AG09309 (cell line): ENCODE measurements at regions not wholly inside any gene's neighbourhood (a gene's known extent, or its start where the extent isn't known, plus 50 kb on each side); places are given as distances from the start of the nearest gene placed in this dataset.
"Not testable (repeated sequence)": the region's sequence is repeated elsewhere in the genome, so short reads cannot be mapped to it uniquely, and the experiment has no call there.

Experiments used
- DNase-seq: peaks from one replicate; pipeline ENCODE4 v3.0.0-alpha.2; 2010; ENCODE audit warnings: low read depth
- H3K4me3 ChIP-seq: 2 replicates; pipeline ENCODE4 v1.5.1; 2011; ENCODE audit warnings: mild to moderate bottlenecking, low read depth, low read length, moderate library complexity; ENCODE audit not compliant: control insufficient read depth
- CTCF ChIP-seq: IDR thresholded peaks from 2 replicates; pipeline ENCODE4 v1.5.1; 2011; ENCODE audit warnings: mild to moderate bottlenecking, low read depth, low read length, inconsistent platforms; ENCODE audit not compliant: insufficient read depth, control insufficient read depth; ENCODE audit errors: missing control alignments

DNA sequence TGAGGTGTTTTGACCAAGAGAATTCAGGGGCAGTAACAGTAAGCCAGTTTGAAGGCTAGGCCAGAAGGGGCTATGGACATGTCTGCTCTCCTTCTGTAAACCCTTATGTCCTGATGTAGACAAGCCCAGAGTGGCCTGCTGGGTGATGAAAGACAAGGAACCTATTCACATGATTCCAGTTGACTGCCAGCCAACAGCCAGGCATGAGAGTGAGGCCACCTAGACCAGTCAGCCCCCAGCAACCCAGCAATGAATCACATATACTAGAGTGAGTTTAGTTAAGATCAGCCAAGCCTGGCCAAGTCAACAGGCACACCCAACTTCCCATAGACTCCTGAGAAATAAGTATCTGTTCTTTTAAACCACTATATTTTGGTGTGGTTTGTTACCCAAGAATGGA lies 1889.7 kb upstream of the CELF4 start:
- no peak overlapping the region for H3K4me3 ChIP-seq
- TF ChIP-seq CTCF, result no peak
- no peak for DNase-seq

GRCh38 chr18:39454866-39455265 lies 1889.3 kb upstream of the CELF4 start:
- no peak overlapping the region for H3K4me3 ChIP-seq
- no peak for TF ChIP-seq CTCF
- DNase-seq, result no peak

GRCh38 chr18:39453882-39454281 lies 1888.3 kb upstream of the CELF4 start:
- TF ChIP-seq CTCF, result no peak
- no peak overlapping the region for H3K4me3 ChIP-seq
- no peak for DNase-seq

- no peak for DNase-seq
- H3K4me3 ChIP-seq, result no peak overlapping the region
- TF ChIP-seq CTCF, result no peak
Observed at GRCh38 chr18:39453356-39453755, 1887.8 kb upstream of the CELF4 start.

DNA sequence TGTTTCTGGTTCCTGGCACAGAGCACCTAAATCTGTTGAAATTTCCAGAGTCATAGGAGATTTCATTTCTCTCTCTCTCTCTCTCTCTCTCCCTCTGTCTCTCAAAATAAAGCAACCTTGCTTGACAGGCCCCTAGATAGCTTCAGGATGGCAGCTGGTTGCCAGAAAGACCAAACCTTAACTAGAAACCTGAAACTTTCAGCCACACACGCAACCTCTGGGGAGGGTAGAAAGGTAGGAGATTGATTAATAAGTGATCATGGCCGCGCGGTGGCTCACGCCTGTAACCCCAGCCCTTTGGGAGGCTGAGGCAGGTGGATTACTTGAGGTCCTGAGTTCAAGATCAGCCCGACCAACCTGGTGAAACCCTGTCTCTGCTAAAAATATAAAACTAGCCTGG lies 1885.4 kb upstream of the CELF4 start:
- no peak for DNase-seq
- TF ChIP-seq CTCF, result no peak
- H3K4me3 ChIP-seq, result no peak overlapping the region

DNA sequence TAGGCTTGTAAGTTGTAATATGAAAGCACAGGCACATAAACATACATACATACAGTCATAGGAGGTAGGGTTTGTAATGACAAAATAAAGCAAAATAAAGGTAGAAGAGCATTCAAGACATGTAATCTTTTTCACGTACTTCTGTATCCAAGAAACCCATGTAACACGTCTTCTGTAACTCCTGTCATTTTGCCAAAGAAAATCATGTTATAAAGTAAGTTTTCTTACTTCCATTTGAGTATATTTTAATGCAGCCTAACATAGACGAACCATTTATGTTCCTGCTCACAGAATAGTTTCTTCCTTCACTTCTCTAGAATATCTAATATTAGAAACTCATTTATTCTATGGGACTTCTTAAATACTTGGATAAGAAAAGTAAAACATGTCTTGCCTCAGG lies 1884.0 kb upstream of the CELF4 start:
- no peak for DNase-seq
- TF ChIP-seq CTCF, result no peak
- H3K4me3 ChIP-seq, result no peak overlapping the region

DNA sequence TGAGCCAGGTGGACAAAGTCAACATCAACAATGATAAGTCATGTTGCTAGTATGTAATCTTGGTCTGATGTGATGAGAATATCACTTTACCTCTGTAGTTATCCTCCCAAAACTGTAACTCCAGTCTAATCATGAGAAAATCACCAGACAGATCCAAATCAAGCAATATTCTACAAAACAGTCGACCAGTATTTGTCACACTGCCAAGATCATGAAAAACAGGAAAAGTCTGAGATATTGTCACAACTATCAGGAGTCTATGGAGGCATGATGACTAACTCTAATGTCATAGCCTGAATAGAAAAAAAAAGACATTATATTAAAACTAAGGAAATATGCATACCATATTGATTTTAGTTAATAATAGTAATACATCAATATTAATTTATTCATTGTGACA lies 1883.3 kb upstream of the CELF4 start:
- DNase-seq, result no peak
- no peak overlapping the region for H3K4me3 ChIP-seq
- TF ChIP-seq CTCF, result no peak

DNA sequence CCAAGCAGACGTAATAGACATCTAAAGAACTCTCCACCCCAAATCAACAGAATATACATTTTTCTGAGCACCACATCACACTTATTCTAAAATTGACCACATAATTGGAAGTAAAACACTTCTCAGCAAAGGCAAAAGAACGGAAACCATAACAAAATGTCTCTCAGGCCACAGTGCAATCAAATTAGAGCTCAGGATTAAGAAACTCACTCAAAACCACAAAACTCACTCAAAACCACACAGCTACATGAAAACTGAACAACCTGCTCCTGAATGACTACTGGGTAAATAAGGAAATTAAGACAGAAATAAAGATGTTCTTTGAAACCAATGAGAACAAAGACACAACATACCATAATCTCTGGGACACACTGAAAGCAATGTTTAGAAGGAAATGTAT lies 1879.4 kb upstream of the CELF4 start:
- not testable (repeated sequence) for H3K4me3 ChIP-seq, DNase-seq
